SK-N-SH (cell line): ENCODE measurements at regions not wholly inside any gene's neighbourhood (a gene's known extent, or its start where the extent isn't known, plus 50 kb on each side); places are given as distances from the start of the nearest gene placed in this dataset.

Experiments used
- CTCF ChIA-PET: fragments of 300-600, 350-600 bp; formaldehyde crosslinking; extraction: SDS; loops from one replicate; lab custom pipeline; 2021; lab: Yijun Ruan, JAX
- POLR2A ChIA-PET: fragments of 350-600 bp; sonication (Branson Sonifier 250); formaldehyde crosslinking; extraction: SDS; loops from one replicate; lab custom pipeline; 2020; ENCODE audit warnings: antibody characterized with exemption, inconsistent platforms; lab: Yijun Ruan, JAX
- DNase-seq: peaks from one replicate; pipeline ENCODE4 v3.0.0; 2012
- H2AFZ ChIP-seq: fragments of 200-600 bp; sonication (generic); 2 replicates; pipeline ENCODE4 v1.8.1; 2016; ENCODE audit warnings: antibody characterized with exemption, mild to moderate bottlenecking, low read depth
- H3F3A ChIP-seq: fragments of 200-600 bp; sonication (generic); replicated peaks from 2 replicates; pipeline ENCODE3; 2016; ENCODE audit warnings: antibody characterized with exemption, mild to moderate bottlenecking; ENCODE audit not compliant: insufficient read depth
- H3K27ac ChIP-seq, 2 experiments: fragments of 200-500 bp in 1 of 2; fragments of 200-600 bp in 1 of 2; sonication (Bioruptor generic) in 1 of 2; sonication (generic), shearing (Covaris generic) in 1 of 2; 2 replicates each; pipeline versions ENCODE4 v1.5.1 to v1.6.1; 2014 to 2016; ENCODE audit warnings: low read depth in 2 of 2, inconsistent platforms in 1 of 2, low read length in 1 of 2, mild to moderate bottlenecking in 1 of 2, mixed read lengths in 1 of 2
- H3K27me3 ChIP-seq: fragments of 200-600 bp; sonication (generic), shearing (Covaris generic); 2 replicates; pipeline ENCODE4 v1.6.1; 2016; ENCODE audit warnings: mixed run types; ENCODE audit not compliant: insufficient read depth
- H3K36me3 ChIP-seq, 2 experiments: fragments of 200-500 bp in 1 of 2; fragments of 200-600 bp in 1 of 2; sonication (Bioruptor generic) in 1 of 2; sonication (generic) in 1 of 2; replicated peaks in 1 of 2; 2 replicates each; pipeline versions ENCODE3 to v1.5.1; 2014 to 2016; ENCODE audit warnings: low read length in 1 of 2, mild to moderate bottlenecking in 1 of 2; ENCODE audit not compliant: insufficient read depth in 2 of 2, control insufficient read depth in 1 of 2
- H3K4me1 ChIP-seq, 2 experiments: fragments of 200-500 bp in 1 of 2; fragments of 200-600 bp in 1 of 2; sonication (Bioruptor generic) in 1 of 2; sonication (generic), shearing (Covaris generic) in 1 of 2; 2 replicates each; pipeline versions ENCODE4 v1.5.1 to v1.6.1; 2014 to 2016; ENCODE audit warnings: low read depth in 1 of 2, low read length in 1 of 2, mixed run types in 1 of 2; ENCODE audit not compliant: insufficient read depth in 2 of 2, control insufficient read depth in 1 of 2
- H3K4me2 ChIP-seq: fragments of 200-600 bp; sonication (generic), shearing (Covaris generic); 2 replicates; pipeline ENCODE4 v1.6.1; 2017; ENCODE audit warnings: mixed run types
- H3K4me3 ChIP-seq, 2 experiments: fragments of 200-500 bp in 1 of 2; fragments of 200-600 bp in 1 of 2; sonication (Bioruptor generic) in 1 of 2; sonication (generic), shearing (Covaris generic) in 1 of 2; 2 replicates each; pipeline versions ENCODE4 v1.5.1 to v1.8.1; 2014 to 2016; ENCODE audit warnings: low read depth in 2 of 2, inconsistent platforms in 1 of 2, low read length in 1 of 2, mild to moderate bottlenecking in 1 of 2, mixed read lengths in 1 of 2, moderate library complexity in 1 of 2
- H3K79me2 ChIP-seq: fragments of 200-600 bp; sonication (generic); 2 replicates; pipeline ENCODE4 v1.8.1; 2017; ENCODE audit warnings: mild to moderate bottlenecking; ENCODE audit not compliant: insufficient read depth
- H3K9ac ChIP-seq: fragments of 200-600 bp; sonication (generic); 2 replicates; pipeline ENCODE4 v1.6.1; 2017; ENCODE audit warnings: mixed run types
- H3K9me2 ChIP-seq: fragments of 200-600 bp; sonication (generic); 2 replicates; pipeline ENCODE4 v1.6.1; 2017; ENCODE audit warnings: mixed run types
- H3K9me3 ChIP-seq: fragments of 200-600 bp; sonication (generic); 2 replicates; pipeline ENCODE4 v1.6.1; 2017; ENCODE audit warnings: mixed run types, mild to moderate bottlenecking, moderate library complexity
- H4K20me1 ChIP-seq: fragments of 200-600 bp; sonication (generic); 2 replicates; pipeline ENCODE4 v1.6.1; 2017; ENCODE audit warnings: mild to moderate bottlenecking, mixed run types; ENCODE audit not compliant: insufficient read depth
- CHD2 ChIP-seq: fragments of 150-350 bp; IDR thresholded peaks from 2 replicates; pipeline ENCODE4 v1.6.1; 2018; ENCODE audit warnings: low read length; ENCODE audit not compliant: partially characterized antibody
- EP300 ChIP-seq, 2 experiments: IDR thresholded peaks; 2 replicates each; pipeline versions ENCODE4 v1.4.0 to v1.6.1; 2012; ENCODE audit warnings: borderline replicate concordance in 1 of 2, low read depth in 1 of 2, low read length in 1 of 2
- EZH2phosphoT487 ChIP-seq: fragments of 200-600 bp; sonication (generic); IDR thresholded peaks from 2 replicates; pipeline ENCODE4 v1.6.1; 2017; ENCODE audit warnings: low read depth, mixed run types, mild to moderate bottlenecking, antibody characterized with exemption, moderate library complexity, borderline replicate concordance
- FOXJ3 ChIP-seq: sonication (generic); formaldehyde crosslinking; IDR thresholded peaks from 2 replicates; pipeline ENCODE4 v1.5.1; 2020; ENCODE audit warnings: mild to moderate bottlenecking, missing genetic modification reagents
- GATA2 ChIP-seq: sonication (generic); formaldehyde crosslinking; IDR thresholded peaks from 2 replicates; pipeline ENCODE4 v1.5.0; 2020; ENCODE audit warnings: mild to moderate bottlenecking, missing genetic modification reagents
- MXI1 ChIP-seq: IDR thresholded peaks from 2 replicates; pipeline ENCODE4 v1.6.1; 2012; ENCODE audit warnings: mild to moderate bottlenecking, low read depth, low read length, improper control_type of control experiment
- NRF1 ChIP-seq: IDR thresholded peaks from 2 replicates; pipeline ENCODE4 v1.6.1; 2012; ENCODE audit warnings: low read depth, mild to moderate bottlenecking, low read length
- RAD21 ChIP-seq: IDR thresholded peaks from 2 replicates; pipeline ENCODE4 v1.6.1; 2012; ENCODE audit warnings: mild to moderate bottlenecking, low read length
- SMC3 ChIP-seq: IDR thresholded peaks from 2 replicates; pipeline ENCODE4 v1.6.1; 2012; ENCODE audit warnings: low read depth, low read length, improper control_type of control experiment
- USF2 ChIP-seq: fragments of 150-350 bp; IDR thresholded peaks from 2 replicates; pipeline ENCODE4 v1.6.1; 2017; ENCODE audit warnings: antibody characterized with exemption, low read length, low read depth, borderline replicate concordance
- YY1 ChIP-seq: IDR thresholded peaks from 2 replicates; pipeline ENCODE4 v1.4.0; 2012; ENCODE audit warnings: low read depth, mild to moderate bottlenecking
- WGBS: methylation state at CpG from one replicate; pipeline ENCODE4 v1.1.6; 2017; ENCODE audit warnings: low lambda C conversion rate; 5-methylcytosine and 5-hydroxymethylcytosine counted together
- TF ChIP-seq, protein P1 (sequence below): fragments of 200-600 bp; sonication (generic); IDR thresholded peaks from 2 replicates; pipeline ENCODE4 v1.6.1; 2017; ENCODE audit warnings: antibody characterized with exemption, mild to moderate bottlenecking, moderate library complexity
- TF ChIP-seq, protein P2 (sequence below): IDR thresholded peaks from 2 replicates; pipeline ENCODE4 v1.4.0; 2012; ENCODE audit warnings: low read depth

- no peak for TF ChIP-seq GATA2 (CRISPR knock-in tag)
- TF ChIP-seq, all 33 proteins: peak for 0
- CTCF ChIA-PET, result no interaction called here
- POLR2A ChIA-PET, result no interaction called here
- Histone ChIP-seq H3F3A (no peaks in the 10 kb centered on the region), H4K20me1 (no peaks in the 10 kb centered on the region), H3K27me3 (no peaks in the 10 kb centered on the region), H3K36me3 (no peaks in the 10 kb centered on the region), H3K4me1 (no peaks in the 10 kb centered on the region), H3K9me2 (no peaks in the 10 kb centered on the region), H3K4me2 (no peak overlapping the region), H3K9ac (no peak overlapping the region), H3K4me3 (no peak overlapping the region), H3K79me2 (no peaks in the 10 kb centered on the region), H3K27ac (no peak overlapping the region), H3K9me3 (no peaks in the 10 kb centered on the region; the same call in 1 of the 2 replicates), H2AFZ (no peak overlapping the region)
- DNase-seq, result no peak
- 70% methylated on average over 7 of the region's 7 CpGs for WGBS
Measured at GRCh38 chr16:64580558-64580957, 541.3 kb downstream of the CDH11 start.

DNA sequence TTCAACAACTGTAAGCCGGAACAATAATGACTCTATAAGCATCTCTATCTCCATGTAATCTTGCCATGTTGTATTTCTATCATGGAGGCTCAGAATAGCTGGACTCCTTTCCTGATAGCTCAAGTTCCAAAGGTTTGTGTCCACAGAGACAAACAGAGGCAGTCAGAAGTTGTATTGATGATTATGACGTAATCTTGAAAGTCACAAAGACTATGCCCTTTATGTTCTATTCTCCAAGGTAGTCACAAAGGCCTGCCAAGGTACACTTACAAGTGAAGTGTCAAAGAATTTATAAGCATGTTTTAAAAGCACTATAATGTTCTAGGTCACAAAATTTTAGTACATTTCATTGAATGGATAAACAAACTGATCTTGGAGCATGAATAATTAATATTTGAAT, 542.2 kb downstream of the CDH11 start:
- Histone ChIP-seq H3K4me2 (no peak overlapping the region), H3K79me2 (no peaks in the 10 kb centered on the region), H3K27me3 (no peaks in the 10 kb centered on the region), H3K9me3 (no peaks in the 10 kb centered on the region; the same call in 1 of the 2 replicates), H3K4me1 (no peaks in the 10 kb centered on the region), H3F3A (no peaks in the 10 kb centered on the region), H4K20me1 (no peaks in the 10 kb centered on the region), H3K36me3 (no peaks in the 10 kb centered on the region), H3K9me2 (no peaks in the 10 kb centered on the region), H3K27ac (no peak overlapping the region), H3K4me3 (no peak overlapping the region), H3K9ac (no peak overlapping the region), H2AFZ (no peak overlapping the region)
- CTCF ChIA-PET, result no interaction called here
- DNase-seq, result no peak
- no peak for TF ChIP-seq EP300 (IDR thresholded peaks at IDR 0.05; ENCODE audit: borderline replicate concordance in 1 of 2, low read depth in 1 of 2, low read length in 1 of 2)
- 79% methylated on average over 2 of the region's 2 CpGs for WGBS
- POLR2A ChIA-PET, result no interaction called here

GRCh38 chr16:64545768-64546167, 576.1 kb downstream of the CDH11 start:
- TF ChIP-seq YY1, result no peak
- TF ChIP-seq RAD21, result no peak
- no peak for TF ChIP-seq MXI1
- Histone ChIP-seq H4K20me1 (no peaks in the 10 kb centered on the region), H3K4me2 (no peak overlapping the region), H3K9me2 (no peaks in the 10 kb centered on the region), H3K4me1 (no peaks in the 10 kb centered on the region), H3K79me2 (no peaks in the 10 kb centered on the region), H3K9me3 (no peaks in the 10 kb centered on the region), H3K27me3 (no peaks in the 10 kb centered on the region), H3K36me3 (no peaks in the 10 kb centered on the region), H3F3A (no peaks in the 10 kb centered on the region), H3K27ac (no peak overlapping the region), H3K9ac (no peak overlapping the region), H2AFZ (no peak overlapping the region), H3K4me3 (no peak overlapping the region)
- 79% methylated on average over 2 of the region's 2 CpGs for WGBS
- ChIA-PET CTCF (interaction anchor here (0.8 kb wide), 1 partner anchor 223 kb away, joined by 3 read pairs; no protein-coding TSS in a partner anchor), POLR2A (no interaction called here)
- no peak for DNase-seq

- 84% methylated on average over 1 of the region's 1 CpG for WGBS
- H2AFZ ChIP-seq, result no peak overlapping the region
- no peaks in the 10 kb centered on the region for H3K4me1 ChIP-seq
- no peaks in the 10 kb centered on the region for H3K9me2 ChIP-seq
- H3K9ac ChIP-seq, result no peak overlapping the region
- POLR2A ChIA-PET, result no interaction called here
- DNase-seq, result no peak
- no peaks in the 10 kb centered on the region for H4K20me1 ChIP-seq
- no peak overlapping the region for H3K4me3 ChIP-seq
- no peak overlapping the region for H3K27ac ChIP-seq
- no peaks in the 10 kb centered on the region for H3K27me3 ChIP-seq
- CTCF ChIA-PET, result no interaction called here
- H3K36me3 ChIP-seq, result no peaks in the 10 kb centered on the region
- H3K4me2 ChIP-seq, result no peak overlapping the region
- H3K79me2 ChIP-seq, result no peaks in the 10 kb centered on the region
- no peaks in the 10 kb centered on the region for H3K9me3 ChIP-seq
- H3F3A ChIP-seq, result no peaks in the 10 kb centered on the region
- TF ChIP-seq EZH2phosphoT487 (no peak), USF2 (no peak), FOXJ3 (no peak), CHD2 (no peak), SMC3 (no peak), NRF1 (no peak)
- TF ChIP-seq, protein P1, sequence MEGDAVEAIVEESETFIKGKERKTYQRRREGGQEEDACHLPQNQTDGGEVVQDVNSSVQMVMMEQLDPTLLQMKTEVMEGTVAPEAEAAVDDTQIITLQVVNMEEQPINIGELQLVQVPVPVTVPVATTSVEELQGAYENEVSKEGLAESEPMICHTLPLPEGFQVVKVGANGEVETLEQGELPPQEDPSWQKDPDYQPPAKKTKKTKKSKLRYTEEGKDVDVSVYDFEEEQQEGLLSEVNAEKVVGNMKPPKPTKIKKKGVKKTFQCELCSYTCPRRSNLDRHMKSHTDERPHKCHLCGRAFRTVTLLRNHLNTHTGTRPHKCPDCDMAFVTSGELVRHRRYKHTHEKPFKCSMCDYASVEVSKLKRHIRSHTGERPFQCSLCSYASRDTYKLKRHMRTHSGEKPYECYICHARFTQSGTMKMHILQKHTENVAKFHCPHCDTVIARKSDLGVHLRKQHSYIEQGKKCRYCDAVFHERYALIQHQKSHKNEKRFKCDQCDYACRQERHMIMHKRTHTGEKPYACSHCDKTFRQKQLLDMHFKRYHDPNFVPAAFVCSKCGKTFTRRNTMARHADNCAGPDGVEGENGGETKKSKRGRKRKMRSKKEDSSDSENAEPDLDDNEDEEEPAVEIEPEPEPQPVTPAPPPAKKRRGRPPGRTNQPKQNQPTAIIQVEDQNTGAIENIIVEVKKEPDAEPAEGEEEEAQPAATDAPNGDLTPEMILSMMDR, result no peak
- TF ChIP-seq, protein P2, sequence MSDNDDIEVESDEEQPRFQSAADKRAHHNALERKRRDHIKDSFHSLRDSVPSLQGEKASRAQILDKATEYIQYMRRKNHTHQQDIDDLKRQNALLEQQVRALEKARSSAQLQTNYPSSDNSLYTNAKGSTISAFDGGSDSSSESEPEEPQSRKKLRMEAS, result no peak
Measured at GRCh38 chr16:64544859-64545258, 577.0 kb downstream of the CDH11 start.
